ENCODE measurements at regions not wholly inside any gene's neighbourhood (a gene's known extent, or its start where the extent isn't known, plus 50 kb on each side); places are given as distances from the start of the nearest gene placed in this dataset.

DNA sequence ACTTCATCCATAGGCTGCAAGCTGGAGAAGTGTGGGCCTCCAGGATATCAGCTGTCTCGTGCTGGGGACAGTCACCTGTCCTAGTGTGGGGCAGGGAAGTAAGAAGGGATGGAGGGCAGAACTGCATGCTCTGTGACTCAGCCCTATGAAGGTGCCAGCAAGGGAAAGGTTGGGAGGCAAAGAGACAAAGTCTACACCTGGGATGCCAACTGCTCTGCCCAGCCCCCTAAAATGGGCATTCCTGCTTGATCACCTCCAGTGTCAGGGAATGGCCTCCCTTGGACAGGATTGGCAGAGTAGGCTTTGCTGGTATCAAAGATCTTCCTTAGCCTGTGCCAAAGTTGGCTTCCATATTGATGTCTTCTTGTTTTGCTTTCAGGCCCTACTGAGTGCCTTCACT, 335.0 kb downstream of the BCL11B start:
- no peak for DNase-seq (ENCODE audit: low read depth)
- TF ChIP-seq, protein P1, sequence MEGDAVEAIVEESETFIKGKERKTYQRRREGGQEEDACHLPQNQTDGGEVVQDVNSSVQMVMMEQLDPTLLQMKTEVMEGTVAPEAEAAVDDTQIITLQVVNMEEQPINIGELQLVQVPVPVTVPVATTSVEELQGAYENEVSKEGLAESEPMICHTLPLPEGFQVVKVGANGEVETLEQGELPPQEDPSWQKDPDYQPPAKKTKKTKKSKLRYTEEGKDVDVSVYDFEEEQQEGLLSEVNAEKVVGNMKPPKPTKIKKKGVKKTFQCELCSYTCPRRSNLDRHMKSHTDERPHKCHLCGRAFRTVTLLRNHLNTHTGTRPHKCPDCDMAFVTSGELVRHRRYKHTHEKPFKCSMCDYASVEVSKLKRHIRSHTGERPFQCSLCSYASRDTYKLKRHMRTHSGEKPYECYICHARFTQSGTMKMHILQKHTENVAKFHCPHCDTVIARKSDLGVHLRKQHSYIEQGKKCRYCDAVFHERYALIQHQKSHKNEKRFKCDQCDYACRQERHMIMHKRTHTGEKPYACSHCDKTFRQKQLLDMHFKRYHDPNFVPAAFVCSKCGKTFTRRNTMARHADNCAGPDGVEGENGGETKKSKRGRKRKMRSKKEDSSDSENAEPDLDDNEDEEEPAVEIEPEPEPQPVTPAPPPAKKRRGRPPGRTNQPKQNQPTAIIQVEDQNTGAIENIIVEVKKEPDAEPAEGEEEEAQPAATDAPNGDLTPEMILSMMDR (IDR thresholded peaks at IDR 0.05; ENCODE audit: control insufficient read depth, insufficient read depth, low read depth, low read length, missing control alignments): no peak
- no peak overlapping the region for H3K4me3 ChIP-seq (ENCODE audit: control insufficient read depth, low read depth, low read length)

DNA sequence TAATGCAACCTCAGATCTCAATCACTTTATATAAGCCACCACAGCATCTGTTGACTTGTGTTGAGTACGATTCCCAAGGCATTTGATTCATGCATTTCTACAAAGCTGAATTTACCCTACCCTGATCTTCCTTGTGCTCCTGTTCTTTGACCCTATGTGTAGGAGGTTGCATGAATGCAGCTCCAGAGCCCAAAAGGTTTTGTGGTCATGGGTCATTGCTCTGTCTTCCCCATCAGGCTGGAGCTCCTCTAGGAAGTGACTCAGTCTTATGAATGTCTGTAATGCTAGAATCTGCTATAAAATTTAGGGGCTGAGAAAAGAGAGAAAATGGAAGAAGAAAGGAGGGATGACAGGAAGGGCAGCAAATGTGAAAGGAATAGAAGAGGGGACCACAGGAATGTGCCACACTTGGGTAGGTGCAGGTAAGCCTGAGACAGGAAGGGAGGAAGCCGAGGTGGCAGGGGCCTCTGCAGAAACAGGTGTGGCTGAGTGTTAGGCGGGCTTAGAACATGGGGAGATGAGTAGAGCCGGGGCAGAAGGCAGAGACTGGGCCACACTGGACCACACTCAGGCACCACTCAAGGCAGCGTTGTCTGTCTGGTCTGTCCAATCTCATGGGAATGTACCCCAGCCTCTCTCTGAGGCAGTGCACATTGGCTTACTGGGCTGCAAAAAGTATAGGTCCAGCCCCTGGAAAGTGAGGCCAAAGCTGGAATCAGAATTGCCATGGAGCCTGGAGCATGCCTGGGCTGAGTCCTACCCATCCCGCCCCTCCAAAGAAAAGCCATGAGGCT, 334.1 kb downstream of the BCL11B start:
- H3K4me3 ChIP-seq (ENCODE audit: control insufficient read depth, low read depth, low read length): no peak overlapping the region
- TF ChIP-seq, protein P1 (IDR thresholded peaks at IDR 0.05; ENCODE audit: control insufficient read depth, insufficient read depth, low read depth, low read length, missing control alignments): no peak
- no peak for DNase-seq (ENCODE audit: low read depth)

DNA sequence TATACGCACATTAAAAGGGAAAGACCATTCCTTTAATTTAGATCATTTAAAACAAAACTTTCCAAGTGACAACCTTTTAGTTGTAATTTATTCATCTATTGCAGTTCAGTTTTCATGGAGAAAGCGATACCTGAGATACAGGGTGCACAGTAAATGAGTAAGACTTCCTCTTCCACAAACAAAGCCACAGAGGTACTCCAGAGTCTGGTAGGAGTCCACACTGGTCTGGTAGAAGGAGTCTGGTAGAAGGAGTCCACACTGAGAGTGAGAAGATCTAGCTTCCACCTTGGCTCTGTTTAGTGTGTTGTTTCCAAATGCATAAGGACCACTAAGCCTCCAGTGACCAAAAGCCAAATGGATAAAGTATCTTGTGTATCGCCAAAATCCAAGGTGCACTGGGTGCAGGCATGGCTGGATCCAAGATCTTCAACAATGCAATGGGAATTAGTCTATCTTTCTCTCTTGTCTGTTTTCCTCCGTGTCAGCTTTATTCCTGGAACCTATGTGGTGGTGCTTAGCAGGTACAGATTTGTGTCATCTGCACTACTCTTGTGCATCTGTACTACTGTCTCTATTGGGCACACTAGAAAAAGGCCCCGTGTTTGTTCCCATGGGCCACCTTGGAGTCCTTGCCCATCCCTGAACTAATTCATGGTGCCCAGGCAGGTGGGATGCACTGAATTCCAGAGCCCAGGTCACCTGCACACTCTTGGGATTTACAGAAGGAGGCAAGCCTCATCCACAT, 331.1 kb downstream of the BCL11B start:
- no peak for DNase-seq (ENCODE audit: low read depth)
- TF ChIP-seq, protein P1 (IDR thresholded peaks at IDR 0.05; ENCODE audit: control insufficient read depth, insufficient read depth, low read depth, low read length, missing control alignments): no peak
- no peak overlapping the region for H3K4me3 ChIP-seq (ENCODE audit: control insufficient read depth, low read depth, low read length)

DNA sequence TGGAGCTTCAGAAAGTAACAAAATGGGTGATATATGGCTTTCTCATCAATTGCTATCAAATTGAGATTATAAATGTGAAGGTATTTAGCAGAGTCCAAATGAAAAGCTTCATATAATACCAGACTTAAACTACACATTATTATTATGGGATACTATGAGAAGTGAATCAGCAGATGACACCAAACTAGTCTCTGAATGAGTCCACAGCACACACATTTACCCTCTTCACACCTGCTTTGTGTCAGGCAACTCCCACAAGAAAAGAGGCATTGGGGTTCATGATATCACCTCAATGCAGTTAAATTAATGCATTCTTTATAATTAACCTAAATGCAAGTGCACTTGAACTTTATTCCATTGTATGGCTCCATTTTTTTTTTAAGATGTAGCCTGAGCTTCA, 330.5 kb downstream of the BCL11B start:
- H3K4me3 ChIP-seq (ENCODE audit: control insufficient read depth, low read depth, low read length): no peak overlapping the region
- DNase-seq (ENCODE audit: low read depth): no peak
- TF ChIP-seq, protein P1 (IDR thresholded peaks at IDR 0.05; ENCODE audit: control insufficient read depth, insufficient read depth, low read depth, low read length, missing control alignments): no peak

DNA sequence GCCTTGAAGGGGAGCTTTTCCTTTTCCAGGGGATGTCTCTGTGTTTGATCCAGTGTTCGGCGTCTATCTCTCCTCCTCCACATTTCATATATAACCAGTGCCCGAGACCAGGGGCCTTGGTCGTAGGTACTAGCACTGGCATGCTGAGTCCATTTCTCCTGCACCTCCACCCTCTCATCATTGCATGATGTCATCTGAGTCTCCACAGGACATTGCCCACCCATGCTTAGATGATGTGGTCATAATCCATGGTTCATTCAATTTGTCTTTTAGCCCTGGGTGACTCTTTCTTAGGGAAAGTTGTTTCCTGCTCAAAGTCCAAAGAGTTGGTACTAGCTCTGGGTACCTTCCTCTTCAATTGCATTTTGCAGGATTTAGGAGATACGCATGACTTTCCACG, 328.1 kb downstream of the BCL11B start:
- TF ChIP-seq, protein P1 (IDR thresholded peaks at IDR 0.05; ENCODE audit: control insufficient read depth, insufficient read depth, low read depth, low read length, missing control alignments): no peak
- H3K4me3 ChIP-seq (ENCODE audit: control insufficient read depth, low read depth, low read length): no peak overlapping the region
- no peak for DNase-seq (ENCODE audit: low read depth)

DNA sequence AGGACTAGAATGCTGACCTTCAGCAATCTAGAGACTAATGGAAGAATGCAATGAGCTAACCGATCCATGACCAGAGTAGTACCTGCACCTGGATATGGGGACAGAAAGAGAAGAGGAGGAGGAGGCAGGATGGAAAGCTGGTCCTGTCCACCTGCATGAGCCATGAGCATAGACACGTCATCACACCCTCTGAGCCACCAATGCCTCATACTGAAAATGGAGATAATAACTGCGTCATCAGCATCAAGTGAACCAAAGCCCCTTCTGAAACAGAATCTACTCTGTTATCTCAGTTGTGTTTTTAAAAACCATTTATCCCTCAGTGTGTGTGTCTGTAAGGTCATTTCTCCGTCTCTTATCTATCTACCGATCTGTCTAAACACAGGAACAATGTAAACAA, 327.0 kb downstream of the BCL11B start:
- no peak for DNase-seq (ENCODE audit: low read depth)
- TF ChIP-seq, protein P1 (IDR thresholded peaks at IDR 0.05; ENCODE audit: control insufficient read depth, insufficient read depth, low read depth, low read length, missing control alignments): no peak
- H3K4me3 ChIP-seq (ENCODE audit: control insufficient read depth, low read depth, low read length): no peak overlapping the region

All from AG09309 (cell line).